HUES48 (cell line): ENCODE measurements at regions not wholly inside any gene's neighbourhood (a gene's known extent, or its start where the extent isn't known, plus 50 kb on each side); places are given as distances from the start of the nearest gene placed in this dataset.

Experiments used
- H3K27ac ChIP-seq: one replicate; pipeline ENCODE4 v1.7.0; 2013; ENCODE audit warnings: low read depth, low read length, inconsistent platforms
- H3K27me3 ChIP-seq: 2 replicates; pipeline ENCODE4 v1.6.1; 2013; ENCODE audit warnings: mild to moderate bottlenecking, low read length; ENCODE audit not compliant: control insufficient read depth, insufficient read depth
- H3K36me3 ChIP-seq: 2 replicates; pipeline ENCODE4 v1.6.1; 2013; ENCODE audit warnings: low read length; ENCODE audit not compliant: control insufficient read depth, insufficient read depth
- H3K4me1 ChIP-seq: 2 replicates; pipeline ENCODE4 v1.6.1; 2013; ENCODE audit warnings: mild to moderate bottlenecking, low read length; ENCODE audit not compliant: control insufficient read depth, insufficient read depth
- H3K4me3 ChIP-seq: 2 replicates; pipeline ENCODE4 v1.5.1; 2013; ENCODE audit warnings: mild to moderate bottlenecking, low read depth, low read length
- H3K9ac ChIP-seq: 2 replicates; pipeline ENCODE4 v1.6.1; 2013; ENCODE audit warnings: mild to moderate bottlenecking, low read depth, low read length, moderate library complexity
- H3K9me3 ChIP-seq: 2 replicates; pipeline ENCODE4 v1.6.1; 2013; ENCODE audit warnings: low read length; ENCODE audit not compliant: control insufficient read depth, insufficient read depth

DNA sequence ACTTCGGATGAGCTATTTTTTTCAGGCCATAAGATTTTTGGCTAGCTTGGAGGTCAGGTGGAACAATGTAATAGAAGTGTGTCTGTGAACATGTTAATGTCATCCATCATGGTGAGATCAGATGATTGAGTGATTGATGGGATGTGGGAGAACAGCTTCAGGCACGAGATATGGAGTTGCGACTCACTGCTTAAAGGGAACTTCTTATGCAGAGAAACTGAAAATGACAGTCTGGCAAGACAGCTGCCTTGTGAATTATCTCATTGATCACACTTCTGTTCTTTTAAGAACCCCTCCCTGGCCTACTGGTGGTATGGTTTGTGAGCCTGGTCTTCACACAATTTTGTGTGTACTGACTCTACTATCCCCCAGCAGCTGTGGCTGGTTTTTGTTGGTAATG, 96.0 kb downstream of the OLFM4 start:
- Histone ChIP-seq H3K9me3 (no peaks in the 10 kb centered on the region), H3K4me1 (peaks cover 28% of the 10 kb centered on the region), H3K9ac (no peak overlapping the region), H3K4me3 (no peak overlapping the region), H3K36me3 (no peaks in the 10 kb centered on the region), H3K27ac (no peak overlapping the region), H3K27me3 (no peaks in the 10 kb centered on the region)

GRCh38 chr13:53126841-53127245, 98.2 kb downstream of the OLFM4 start:
- H3K9me3 ChIP-seq = no peaks in the 10 kb centered on the region
- no peaks in the 10 kb centered on the region for H3K36me3 ChIP-seq
- H3K4me1 ChIP-seq = peaks cover 10% of the 10 kb centered on the region
- no peak overlapping the region for H3K9ac ChIP-seq
- H3K27me3 ChIP-seq = no peaks in the 10 kb centered on the region
- no peak overlapping the region for H3K27ac ChIP-seq
- H3K4me3 ChIP-seq = no peak overlapping the region

- H3K27ac ChIP-seq = no peak overlapping the region
- H3K36me3 ChIP-seq = no peaks in the 10 kb centered on the region
- no peaks in the 10 kb centered on the region for H3K27me3 ChIP-seq
- no peak overlapping the region for H3K4me3 ChIP-seq
- H3K9me3 ChIP-seq = no peaks in the 10 kb centered on the region
- no peak overlapping the region for H3K9ac ChIP-seq
- peaks cover 5% of the 10 kb centered on the region; the same call in 1 of the 2 replicates for H3K4me1 ChIP-seq
Measured at GRCh38 chr13:53127373-53127772, 98.8 kb downstream of the OLFM4 start.

DNA sequence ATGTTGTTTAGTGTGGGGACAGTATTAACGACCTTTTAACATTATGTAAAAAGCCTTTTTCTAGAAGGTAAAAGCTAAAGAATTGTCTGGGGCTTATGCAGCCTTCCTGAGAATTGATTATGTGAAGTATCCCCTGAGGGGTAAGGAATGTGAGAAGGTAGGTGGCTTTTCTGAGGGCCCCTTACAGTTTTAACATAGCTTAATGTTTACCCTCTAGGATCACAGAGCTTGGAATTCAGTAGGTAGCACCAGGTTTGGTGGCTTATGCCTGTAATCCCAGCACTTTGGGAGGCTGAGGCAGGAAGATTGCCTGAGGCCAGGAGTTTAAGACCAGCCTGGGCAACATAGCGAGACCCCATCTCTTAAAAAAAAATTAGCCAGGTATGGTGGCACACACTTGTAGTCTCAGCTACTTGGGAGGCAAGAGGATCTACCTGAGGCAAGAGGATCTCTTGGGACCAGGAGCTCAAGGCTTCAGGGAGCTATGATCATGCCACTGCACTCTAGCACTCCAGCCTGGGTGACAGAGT, 101.3 kb downstream of the OLFM4 start:
- Histone ChIP-seq H3K9ac (no peak overlapping the region), H3K4me1 (peaks cover 3% of the 10 kb centered on the region; the same call in 1 of the 2 replicates), H3K27ac (no peak overlapping the region), H3K27me3 (no peaks in the 10 kb centered on the region), H3K9me3 (no peaks in the 10 kb centered on the region), H3K4me3 (no peak overlapping the region), H3K36me3 (no peaks in the 10 kb centered on the region)

DNA sequence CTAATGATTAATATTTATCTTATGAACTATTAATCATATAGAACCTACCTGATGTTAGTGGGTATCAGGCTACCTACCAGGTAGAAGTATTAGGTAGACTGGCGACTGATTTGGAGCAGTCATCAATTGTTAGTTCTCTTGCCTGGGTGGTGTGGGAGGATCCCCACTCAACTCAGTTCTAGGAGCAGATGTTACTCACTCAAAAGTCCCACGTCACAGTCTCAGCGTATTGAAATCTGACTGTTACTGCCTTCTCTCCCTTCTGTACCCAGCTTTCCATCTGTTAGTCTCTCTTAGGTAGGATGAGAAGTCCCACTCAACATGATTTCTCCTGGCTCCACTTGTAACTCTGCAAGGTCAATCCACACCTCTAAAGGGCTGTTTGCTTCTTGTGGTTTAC, 102.7 kb downstream of the OLFM4 start:
- Histone ChIP-seq H3K4me3 (no peak overlapping the region), H3K36me3 (no peaks in the 10 kb centered on the region), H3K9ac (no peak overlapping the region), H3K9me3 (no peaks in the 10 kb centered on the region), H3K27me3 (no peaks in the 10 kb centered on the region), H3K4me1 (peaks cover 3% of the 10 kb centered on the region; the same call in 1 of the 2 replicates), H3K27ac (no peak overlapping the region)

GRCh38 chr13:53135301-53135700, 106.7 kb downstream of the OLFM4 start:
- Histone ChIP-seq H3K4me1 (no peaks in the 10 kb centered on the region), H3K9me3 (no peaks in the 10 kb centered on the region), H3K36me3 (no peaks in the 10 kb centered on the region), H3K27ac (no peak overlapping the region), H3K9ac (no peak overlapping the region), H3K27me3 (no peaks in the 10 kb centered on the region), H3K4me3 (no peak overlapping the region)

GRCh38 chr13:53136554-53137215, 108.1 kb downstream of the OLFM4 start:
- H3K4me1 ChIP-seq = peaks cover 10% of the 10 kb centered on the region
- no peaks in the 10 kb centered on the region for H3K36me3 ChIP-seq
- H3K9me3 ChIP-seq = no peaks in the 10 kb centered on the region
- H3K27ac ChIP-seq = no peak overlapping the region
- no peak overlapping the region for H3K9ac ChIP-seq
- H3K27me3 ChIP-seq = no peaks in the 10 kb centered on the region
- no peak overlapping the region for H3K4me3 ChIP-seq

DNA sequence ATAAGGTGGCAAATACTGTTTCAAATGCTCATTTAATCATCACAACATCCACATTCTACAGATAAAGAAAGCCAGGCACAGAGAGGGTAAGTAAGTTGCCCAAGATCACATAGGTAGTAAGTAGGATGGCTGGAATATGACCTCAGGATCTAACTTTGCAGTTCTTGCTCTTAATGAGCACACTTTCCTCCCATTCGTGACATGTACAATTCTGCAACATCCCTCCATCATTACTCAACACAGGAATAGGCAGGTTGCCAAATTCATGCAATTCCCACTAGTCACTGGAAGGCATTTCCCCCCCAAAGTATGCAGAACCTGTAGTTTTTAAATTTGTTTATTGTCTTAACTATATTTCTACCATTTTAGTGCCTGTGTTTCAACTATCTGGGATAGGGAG, 109.2 kb downstream of the OLFM4 start:
- peaks cover 15% of the 10 kb centered on the region for H3K4me1 ChIP-seq
- H3K4me3 ChIP-seq = no peak overlapping the region
- no peaks in the 10 kb centered on the region for H3K36me3 ChIP-seq
- H3K27me3 ChIP-seq = no peaks in the 10 kb centered on the region
- no peak overlapping the region for H3K27ac ChIP-seq
- no peak overlapping the region for H3K9ac ChIP-seq
- no peaks in the 10 kb centered on the region for H3K9me3 ChIP-seq

GRCh38 chr13:53138376-53139036, 109.9 kb downstream of the OLFM4 start:
- no peak overlapping the region for H3K27ac ChIP-seq
- no peak overlapping the region for H3K4me3 ChIP-seq
- no peaks in the 10 kb centered on the region for H3K9me3 ChIP-seq
- H3K9ac ChIP-seq = no peak overlapping the region
- H3K36me3 ChIP-seq = no peaks in the 10 kb centered on the region
- no peaks in the 10 kb centered on the region for H3K27me3 ChIP-seq
- peaks cover 15% of the 10 kb centered on the region for H3K4me1 ChIP-seq

DNA sequence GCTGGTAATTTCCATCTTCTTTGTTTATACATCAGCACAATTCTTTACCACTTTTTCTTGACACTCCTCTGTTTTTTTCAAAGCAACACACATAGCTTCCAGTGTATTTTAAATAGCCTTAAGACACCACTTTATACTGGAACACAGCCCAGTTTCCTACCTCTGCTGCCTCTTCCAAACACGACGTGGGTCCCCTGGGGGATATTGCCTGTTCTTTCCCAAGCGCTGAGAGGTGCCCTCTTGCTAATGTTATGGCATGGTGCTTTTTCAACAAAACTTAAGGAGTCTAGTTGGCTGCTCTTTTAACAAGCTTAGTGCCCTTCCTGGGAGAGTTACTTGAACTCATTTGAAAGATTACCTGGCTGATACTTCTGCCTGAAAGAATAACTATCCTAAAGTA, 112.7 kb downstream of the OLFM4 start:
- no peaks in the 10 kb centered on the region for H3K27me3 ChIP-seq
- H3K9me3 ChIP-seq = no peaks in the 10 kb centered on the region
- no peak overlapping the region for H3K27ac ChIP-seq
- H3K4me3 ChIP-seq = no peak overlapping the region
- no peak overlapping the region for H3K9ac ChIP-seq
- H3K36me3 ChIP-seq = no peaks in the 10 kb centered on the region
- peaks cover 20% of the 10 kb centered on the region for H3K4me1 ChIP-seq

GRCh38 chr13:53142306-53142705, 113.7 kb downstream of the OLFM4 start:
- Histone ChIP-seq H3K27me3 (no peaks in the 10 kb centered on the region), H3K27ac (no peak overlapping the region), H3K9me3 (no peaks in the 10 kb centered on the region), H3K4me1 (peaks cover 20% of the 10 kb centered on the region), H3K9ac (no peak overlapping the region), H3K4me3 (no peak overlapping the region), H3K36me3 (no peaks in the 10 kb centered on the region)
